Keratinocyte (primary cell): ENCODE measurements at regions not wholly inside any gene's neighbourhood (a gene's known extent, or its start where the extent isn't known, plus 50 kb on each side); places are given as distances from the start of the nearest gene placed in this dataset.

Source experiments
- DNase-seq: peaks from one replicate; pipeline ENCODE4 v3.0.0-alpha.2; 2011; ENCODE audit warnings: low read depth, missing footprints, low spot score
- FAIRE-seq: peaks from 2 replicates; lab custom pipeline; 2011; peaks lifted over from hg19 to GRCh38; lab: Jason Lieb, UNC
- H2AFZ ChIP-seq: 2 replicates; pipeline ENCODE4 v1.6.0; 2012; ENCODE audit warnings: low read length, control low read depth, inconsistent platforms; ENCODE audit not compliant: control insufficient read depth
- H3K27ac ChIP-seq: 2 replicates; pipeline ENCODE4 v1.5.1; 2011; ENCODE audit warnings: low read length; ENCODE audit not compliant: control insufficient read depth, insufficient read depth
- H3K27me3 ChIP-seq: 3 replicates; pipeline ENCODE4 v1.6.0; 2011; ENCODE audit warnings: low read length; ENCODE audit not compliant: control insufficient read depth, insufficient read depth; ENCODE audit errors: extremely low read depth
- H3K36me3 ChIP-seq, 2 experiments: 2 replicates in 1 of 2; 3 replicates in 1 of 2; pipeline ENCODE4 v1.5.1; 2011; ENCODE audit warnings: low read length in 2 of 2, mild to moderate bottlenecking in 1 of 2; ENCODE audit not compliant: control insufficient read depth in 2 of 2, insufficient read depth in 2 of 2; ENCODE audit errors: extremely low read depth in 1 of 2
- H3K4me1 ChIP-seq: 3 replicates; pipeline ENCODE4 v1.5.1; 2011; ENCODE audit warnings: low read length; ENCODE audit not compliant: control insufficient read depth, insufficient read depth; ENCODE audit errors: extremely low read depth
- H3K4me2 ChIP-seq: 3 replicates; pipeline ENCODE4 v1.6.0; 2011; ENCODE audit warnings: low read depth, low read length; ENCODE audit not compliant: control insufficient read depth, insufficient read depth; ENCODE audit errors: extremely low read depth
- H3K4me3 ChIP-seq, 3 experiments: fragments of 200-600 bp in 1 of 3; sonication (generic) in 1 of 3; 2 replicates in 2 of 3; 3 replicates in 1 of 3; pipeline ENCODE4 v1.5.1; 2011 to 2016; ENCODE audit warnings: low read length in 3 of 3, mild to moderate bottlenecking in 3 of 3, control low read depth in 2 of 3, inconsistent platforms in 1 of 3, low read depth in 1 of 3, mixed read lengths in 1 of 3, mixed run types in 1 of 3, moderate library complexity in 1 of 3; ENCODE audit not compliant: control insufficient read depth in 2 of 3, insufficient read depth in 2 of 3; ENCODE audit errors: extremely low read depth in 1 of 3
- H3K79me2 ChIP-seq: 2 replicates; pipeline ENCODE4 v1.6.0; 2012; ENCODE audit warnings: low read length; ENCODE audit not compliant: control insufficient read depth, insufficient read depth
- H3K9ac ChIP-seq: 3 replicates; pipeline ENCODE4 v1.6.0; 2011; ENCODE audit warnings: low read length; ENCODE audit not compliant: control insufficient read depth, insufficient read depth; ENCODE audit errors: extremely low read depth
- H3K9me1 ChIP-seq: 3 replicates; pipeline ENCODE4 v1.6.0; 2011; ENCODE audit warnings: low read length; ENCODE audit not compliant: control insufficient read depth, insufficient read depth; ENCODE audit errors: extremely low read depth
- H3K9me3 ChIP-seq: 2 replicates; pipeline ENCODE4 v1.5.1; 2012; ENCODE audit warnings: low read depth, low read length; ENCODE audit not compliant: control insufficient read depth
- H4K20me1 ChIP-seq: 3 replicates; pipeline ENCODE4 v1.6.0; 2011; ENCODE audit warnings: low read length; ENCODE audit not compliant: control insufficient read depth, insufficient read depth; ENCODE audit errors: extremely low read depth
- CTCF ChIP-seq, 3 experiments: IDR thresholded peaks in 1 of 3; conservative IDR thresholded peaks in 1 of 3; optimal IDR thresholded peaks in 1 of 3; 2 replicates in 2 of 3; 3 replicates in 1 of 3; pipeline versions ENCODE3 to v1.5.1; 2011; ENCODE audit warnings: low read length in 3 of 3, mild to moderate bottlenecking in 3 of 3, moderate library complexity in 2 of 3, control low read depth in 1 of 3, inconsistent platforms in 1 of 3; ENCODE audit not compliant: insufficient read depth in 2 of 3; ENCODE audit errors: extremely low read depth in 1 of 3
- EZH2 ChIP-seq: IDR thresholded peaks from one replicate; pipeline ENCODE4 v1.6.1; 2012; ENCODE audit warnings: inconsistent platforms, mild to moderate bottlenecking, low read length, moderate library complexity
- dilution Hi-C: fragments of 300-500 bp; cut with MboI; formaldehyde crosslinking; loops from one replicate; pipeline ENCODE4 v1.7.0; 2020; ENCODE audit warnings: low sequenced_read_pairs; ENCODE audit not compliant: extremely low pct_ligation_motif_present

DNA sequence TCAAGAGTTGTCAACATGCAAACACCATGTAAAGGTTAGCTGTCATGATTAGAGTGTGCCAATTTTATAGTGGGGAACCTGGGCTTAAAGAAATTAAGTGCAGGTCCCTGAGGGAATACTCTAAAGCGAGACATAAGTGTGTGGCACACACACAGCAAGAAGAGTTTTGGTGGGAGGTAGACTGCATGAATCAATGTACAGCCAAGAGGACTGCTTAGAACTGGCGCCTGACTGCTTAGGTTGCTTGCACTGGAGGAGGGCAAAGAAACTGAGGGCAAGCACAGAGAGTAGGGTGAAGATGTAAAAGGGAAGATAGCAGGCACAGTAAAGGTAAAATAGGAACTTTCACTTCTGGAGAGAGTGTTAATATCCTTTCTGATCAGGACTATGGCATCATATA lies 184.9 kb downstream of the SOX2 start:
- dilution Hi-C loops = no loop called here
- Histone ChIP-seq H3K27ac (no peak overlapping the region), H3K36me3 (no peaks in the 10 kb centered on the region), H3K4me2 (no peak overlapping the region), H3K9ac (no peak overlapping the region), H3K27me3 (no peaks in the 10 kb centered on the region), H3K9me1 (no peaks in the 10 kb centered on the region), H3K9me3 (no peaks in the 10 kb centered on the region), H3K4me1 (no peaks in the 10 kb centered on the region), H3K79me2 (no peaks in the 10 kb centered on the region), H2AFZ (no peak overlapping the region), H3K4me3 (no peak overlapping the region), H4K20me1 (no peaks in the 10 kb centered on the region)
- DNase-seq = no peak
- no peak for FAIRE-seq
- TF ChIP-seq EZH2 (no peak), CTCF (optimal IDR thresholded peaks at IDR 0.05 in 1 of 3, IDR thresholded peaks at IDR 0.05 in 1 of 3, conservative IDR thresholded peaks at IDR 0.05 in 1 of 3; ENCODE audit: extremely low read depth in 1 of 3, insufficient read depth in 2 of 3, low read length in 3 of 3) (no peak)

DNA sequence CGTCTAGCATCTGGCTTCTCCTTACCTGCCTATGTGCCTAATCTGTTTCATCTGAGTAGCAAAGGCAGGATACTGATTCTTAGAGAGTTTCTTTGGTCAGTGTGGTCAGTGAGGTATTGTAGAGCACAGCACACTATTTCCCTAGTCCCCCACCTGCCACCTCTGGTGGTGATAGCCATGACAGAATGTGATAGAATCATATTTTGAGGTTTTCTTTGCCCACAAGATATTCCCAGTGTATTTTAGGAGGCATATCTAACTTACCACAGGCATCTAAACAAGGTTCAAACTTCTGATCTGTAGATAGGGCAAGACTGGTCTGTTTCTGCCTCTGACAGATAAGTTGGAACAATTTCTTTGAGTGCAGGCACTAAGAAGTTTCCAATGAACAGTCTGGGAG lies 188.0 kb downstream of the SOX2 start:
- TF ChIP-seq EZH2 (no peak), CTCF (optimal IDR thresholded peaks at IDR 0.05 in 1 of 3, IDR thresholded peaks at IDR 0.05 in 1 of 3, conservative IDR thresholded peaks at IDR 0.05 in 1 of 3; ENCODE audit: extremely low read depth in 1 of 3, insufficient read depth in 2 of 3, low read length in 3 of 3) (no peak)
- H3K4me2 ChIP-seq = no peak overlapping the region
- no peaks in the 10 kb centered on the region for H3K36me3 ChIP-seq
- no peak for DNase-seq
- dilution Hi-C loops = no loop called here
- H4K20me1 ChIP-seq = no peaks in the 10 kb centered on the region
- no peak for FAIRE-seq
- no peak overlapping the region for H3K4me3 ChIP-seq
- H3K79me2 ChIP-seq = no peaks in the 10 kb centered on the region
- no peak overlapping the region for H3K9ac ChIP-seq
- H3K9me1 ChIP-seq = no peaks in the 10 kb centered on the region
- no peaks in the 10 kb centered on the region for H3K4me1 ChIP-seq
- H2AFZ ChIP-seq = no peak overlapping the region
- no peaks in the 10 kb centered on the region for H3K27me3 ChIP-seq
- H3K9me3 ChIP-seq = no peaks in the 10 kb centered on the region
- no peak overlapping the region for H3K27ac ChIP-seq
